ENCODE measurements at regions not wholly inside any gene's neighbourhood (a gene's known extent, or its start where the extent isn't known, plus 50 kb on each side); places are given as distances from the start of the nearest gene placed in this dataset.

DNA sequence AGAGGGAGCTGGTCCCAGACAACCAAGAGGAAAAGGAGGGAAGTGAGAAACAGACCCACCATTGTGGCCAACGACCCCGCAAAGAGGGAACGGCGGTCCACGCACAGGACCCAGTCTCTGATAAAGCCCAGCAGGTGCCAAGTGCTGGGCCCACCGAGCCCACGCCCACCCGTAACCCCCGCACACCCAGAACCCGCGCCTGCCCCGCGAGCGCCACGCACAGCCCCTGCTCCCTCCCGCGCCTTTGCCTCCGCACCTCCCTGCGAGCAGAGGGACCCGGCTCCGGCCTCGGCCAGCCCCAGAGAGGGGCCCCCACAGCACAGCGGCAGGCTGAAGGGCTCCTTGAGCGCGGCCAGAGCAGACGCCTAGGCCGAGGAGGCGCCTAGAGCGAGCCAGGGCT lies 1192.2 kb downstream of the PCDH17 start:
- DNase-seq (ENCODE audit: low read depth): no peak
- no peak overlapping the region for H3K4me3 ChIP-seq (ENCODE audit: low read depth, low read length)

DNA sequence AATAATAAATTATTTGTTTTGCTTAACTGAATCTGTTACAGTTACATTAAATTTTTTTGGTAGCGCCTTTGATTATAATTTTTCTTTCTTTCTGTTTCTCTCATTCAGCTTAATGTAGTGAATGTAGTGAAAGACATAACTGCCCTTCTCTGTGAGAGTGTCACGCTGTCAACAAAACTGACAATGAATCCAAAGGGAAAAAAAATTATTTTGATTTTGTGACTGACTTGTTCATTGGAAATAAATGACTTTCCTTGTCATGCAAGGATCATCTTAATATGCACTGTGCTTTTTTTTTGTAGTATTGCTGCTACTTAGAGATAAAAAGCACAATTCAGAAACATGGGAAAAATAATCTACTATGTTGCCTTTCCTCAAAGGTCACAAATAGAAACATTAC lies 1196.4 kb downstream of the PCDH17 start:
- DNase-seq (ENCODE audit: low read depth): no peak
- no peak overlapping the region for H3K4me3 ChIP-seq (ENCODE audit: low read depth, low read length)

DNA sequence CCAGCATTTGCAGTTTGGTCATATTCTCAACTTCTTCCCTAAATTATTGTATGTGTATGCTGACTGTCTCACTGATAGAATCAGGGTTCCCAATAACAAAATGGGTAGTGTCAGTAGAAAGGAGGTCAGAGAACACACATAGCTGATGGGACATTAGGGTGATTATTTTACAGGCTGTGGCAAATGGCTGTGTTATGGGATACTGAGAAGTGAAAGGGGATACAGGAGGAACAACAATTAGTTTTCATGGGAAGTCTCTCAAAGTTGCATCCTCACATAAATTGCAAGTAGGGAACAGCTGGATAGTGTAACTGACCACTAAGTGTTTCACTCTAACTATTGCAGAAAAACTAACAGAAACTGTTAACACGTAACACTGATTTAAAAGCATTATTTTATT lies 1199.3 kb downstream of the PCDH17 start:
- H3K4me3 ChIP-seq (ENCODE audit: low read depth, low read length): no peak overlapping the region
- no peak for DNase-seq (ENCODE audit: low read depth)

DNA sequence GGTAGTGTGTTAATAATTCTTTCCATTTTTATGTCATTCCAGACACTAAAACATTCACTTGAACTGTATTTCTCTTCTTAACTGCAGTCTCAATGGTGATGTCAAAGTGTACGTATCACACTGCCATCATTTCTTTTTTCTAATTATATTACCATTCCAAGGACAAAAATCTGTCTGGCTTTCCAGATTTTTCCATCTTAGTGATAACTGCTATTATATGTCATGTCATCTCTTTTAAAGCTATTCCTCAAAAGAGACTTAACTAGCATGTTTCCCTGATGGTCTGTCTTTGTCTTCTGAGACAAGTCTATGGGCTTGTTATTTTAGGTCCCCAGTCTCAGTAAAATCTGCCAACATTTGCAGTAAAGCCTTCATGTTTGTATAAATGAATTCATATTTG lies 1207.1 kb downstream of the PCDH17 start:
- no peak for DNase-seq (ENCODE audit: low read depth)
- H3K4me3 ChIP-seq (ENCODE audit: low read depth, low read length): no peak overlapping the region

DNA sequence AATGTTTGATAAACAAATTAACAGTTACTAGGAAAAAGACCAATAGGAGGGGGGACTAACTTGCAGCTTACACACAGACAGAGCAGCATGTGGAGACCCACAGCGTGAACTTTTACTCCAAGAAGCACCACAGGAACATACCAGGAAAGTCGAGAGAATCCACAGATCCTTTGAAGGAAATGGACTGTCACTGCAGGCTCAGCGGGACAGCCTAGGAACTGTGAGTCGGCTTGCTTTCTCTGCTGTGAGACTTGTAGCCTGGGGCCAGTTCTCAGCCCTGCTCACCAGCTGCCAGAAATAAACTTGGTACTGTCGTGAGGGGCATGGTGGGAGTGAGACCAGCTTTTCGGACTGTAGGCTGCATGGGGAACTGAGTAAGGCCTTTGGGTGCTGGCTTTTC lies 1211.5 kb downstream of the PCDH17 start:
- DNase-seq (ENCODE audit: low read depth): no peak
- no peak overlapping the region for H3K4me3 ChIP-seq (ENCODE audit: low read depth, low read length)

DNA sequence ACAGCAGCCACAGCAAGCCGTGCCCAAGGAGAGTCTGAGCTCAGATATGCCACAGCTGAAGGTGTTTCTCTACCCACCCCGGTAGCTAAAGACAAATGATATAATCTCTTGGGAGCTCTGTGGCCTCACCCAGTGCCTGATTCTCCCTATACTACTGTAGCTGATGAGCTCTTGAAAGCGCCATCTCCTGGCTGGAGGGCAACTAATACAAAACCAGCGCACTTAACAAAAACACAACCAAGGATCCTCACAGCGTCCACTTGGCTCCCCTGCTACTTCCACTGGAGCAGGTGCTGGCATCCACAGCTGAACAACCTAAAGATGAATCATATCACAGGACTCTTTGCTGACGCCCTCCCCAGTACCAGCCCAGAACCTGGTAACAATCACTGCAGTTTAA lies 1212.0 kb downstream of the PCDH17 start:
- DNase-seq (ENCODE audit: low read depth): no peak
- no peak overlapping the region for H3K4me3 ChIP-seq (ENCODE audit: low read depth, low read length)

DNA sequence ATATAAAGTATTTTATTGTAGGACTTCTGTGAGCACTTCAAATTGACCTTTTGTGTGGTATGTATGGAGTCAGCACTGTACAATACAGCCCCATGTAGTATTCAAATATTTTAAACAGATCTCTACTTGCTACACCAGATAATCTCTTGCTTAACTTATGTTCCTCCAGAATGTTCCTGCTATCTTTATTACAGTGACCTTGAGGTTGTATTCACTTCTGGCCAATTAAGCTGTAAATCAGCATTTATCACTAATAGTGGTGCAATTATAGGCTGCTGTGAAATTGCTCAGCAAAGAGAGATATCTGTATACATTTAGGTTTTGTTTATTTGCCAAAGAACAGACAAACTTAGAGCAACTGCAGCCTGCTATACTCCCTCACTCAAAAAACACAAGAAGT lies 1218.6 kb downstream of the PCDH17 start:
- DNase-seq (ENCODE audit: low read depth): no peak
- no peak overlapping the region for H3K4me3 ChIP-seq (ENCODE audit: low read depth, low read length)

DNA sequence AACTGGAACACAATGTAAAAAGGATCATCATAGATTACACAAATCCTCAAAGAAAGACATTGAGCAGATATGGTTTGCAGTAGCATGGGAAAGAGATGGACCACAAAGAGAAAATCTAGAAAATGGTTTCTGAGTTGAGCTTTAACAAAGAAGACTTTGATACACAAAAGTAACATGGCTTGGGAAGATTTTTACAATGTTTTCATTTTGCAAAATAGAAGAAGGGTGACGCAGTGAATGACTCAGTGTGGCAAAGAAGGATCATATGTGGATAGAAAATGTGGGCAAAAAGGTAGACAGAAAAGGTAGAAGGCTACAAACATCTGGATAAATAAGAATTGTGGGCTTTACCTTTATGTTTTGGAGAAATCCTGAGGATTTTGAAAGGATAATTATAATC lies 1220.5 kb downstream of the PCDH17 start:
- DNase-seq (ENCODE audit: low read depth): no peak
- H3K4me3 ChIP-seq (ENCODE audit: low read depth, low read length): no peak overlapping the region

DNA sequence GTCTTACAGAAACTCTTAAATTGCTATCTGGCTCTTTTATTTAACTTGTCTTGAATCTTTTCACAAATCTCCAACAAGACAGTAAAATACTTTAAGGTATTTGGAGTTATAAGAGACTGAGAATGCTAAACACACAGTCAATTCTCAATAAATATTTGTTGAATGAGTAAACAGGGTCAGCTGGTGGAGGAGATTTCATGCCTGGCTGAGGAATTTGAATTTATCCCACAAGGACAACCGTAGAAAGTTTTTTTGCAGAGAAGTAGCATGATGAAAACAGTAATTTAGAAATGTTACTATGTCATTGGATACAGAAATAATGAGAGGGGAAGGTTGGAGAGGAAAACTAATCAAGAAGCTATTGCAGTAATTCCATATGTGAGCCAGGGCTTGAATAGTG lies 1223.7 kb downstream of the PCDH17 start:
- DNase-seq (ENCODE audit: low read depth): peak; percentile 9
- H3K4me3 ChIP-seq (ENCODE audit: low read depth, low read length): no peak overlapping the region

DNA sequence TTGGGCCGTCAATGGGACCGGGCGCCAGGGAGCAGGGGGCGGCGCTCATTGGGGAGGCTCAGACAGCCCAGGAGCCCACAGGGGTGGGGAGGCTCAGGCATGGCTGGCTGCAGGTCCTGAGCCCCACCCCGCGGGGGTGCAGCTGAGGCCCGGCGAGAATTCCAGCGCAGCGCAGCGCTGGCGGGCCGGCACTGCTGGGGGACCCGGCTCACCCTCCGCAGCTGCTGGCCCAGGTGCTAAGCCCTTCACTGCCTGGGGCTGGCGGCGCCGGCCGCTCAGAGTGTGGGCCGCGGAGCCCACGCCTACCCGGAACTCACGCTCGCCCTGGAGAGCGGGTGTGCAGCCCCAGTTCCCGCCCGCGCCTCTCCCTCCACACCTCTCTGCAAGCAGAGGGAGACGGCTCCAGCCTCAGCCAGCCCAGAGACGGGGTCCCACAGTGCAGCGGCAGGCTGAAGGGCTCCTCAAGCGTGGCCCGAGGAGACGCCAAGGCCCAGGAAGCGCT lies 1227.4 kb downstream of the PCDH17 start:
- DNase-seq (ENCODE audit: low read depth): no peak
- H3K4me3 ChIP-seq (ENCODE audit: low read depth, low read length): no peak overlapping the region

DNA sequence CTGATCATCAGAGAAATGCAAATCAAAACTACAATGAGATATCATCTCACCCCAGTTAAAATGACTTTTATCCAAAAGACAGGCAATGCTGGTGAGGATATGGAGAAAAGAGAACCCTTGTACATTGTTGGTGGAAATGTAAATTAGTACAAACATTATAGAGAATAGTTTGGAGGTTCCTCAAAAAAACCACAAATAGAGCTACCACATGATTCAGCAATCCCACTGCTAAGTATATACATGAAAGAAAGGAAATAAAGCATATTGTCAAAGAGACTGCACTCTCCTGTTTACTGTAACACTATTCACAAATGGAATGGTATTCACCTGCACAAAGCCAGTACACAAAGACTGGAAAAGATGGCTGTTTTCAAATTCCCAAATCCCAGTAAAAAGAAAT lies 1233.7 kb downstream of the PCDH17 start:
- DNase-seq (ENCODE audit: low read depth): no peak
- H3K4me3 ChIP-seq (ENCODE audit: low read depth, low read length): no peak overlapping the region

DNA sequence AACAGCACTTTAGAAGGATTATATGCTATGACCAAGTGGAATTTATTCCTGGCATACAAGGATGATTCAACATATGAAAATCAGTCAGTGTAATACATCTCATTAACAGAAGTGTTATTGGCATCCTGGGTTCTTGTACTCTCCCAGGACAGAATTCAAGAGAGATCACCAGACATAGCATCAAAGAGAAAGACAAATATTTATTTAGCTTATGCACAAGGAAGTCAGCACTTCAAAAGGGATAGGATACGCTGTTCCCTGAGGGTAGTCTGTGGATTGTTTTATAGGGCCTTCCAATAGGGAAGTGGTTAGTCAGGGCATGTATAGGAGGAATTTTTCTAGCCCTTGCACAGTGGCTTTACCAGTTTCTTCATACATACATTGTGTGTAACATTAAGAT lies 1238.0 kb downstream of the PCDH17 start:
- H3K4me3 ChIP-seq (ENCODE audit: low read depth, low read length): no peak overlapping the region
- DNase-seq (ENCODE audit: low read depth): no peak

DNA sequence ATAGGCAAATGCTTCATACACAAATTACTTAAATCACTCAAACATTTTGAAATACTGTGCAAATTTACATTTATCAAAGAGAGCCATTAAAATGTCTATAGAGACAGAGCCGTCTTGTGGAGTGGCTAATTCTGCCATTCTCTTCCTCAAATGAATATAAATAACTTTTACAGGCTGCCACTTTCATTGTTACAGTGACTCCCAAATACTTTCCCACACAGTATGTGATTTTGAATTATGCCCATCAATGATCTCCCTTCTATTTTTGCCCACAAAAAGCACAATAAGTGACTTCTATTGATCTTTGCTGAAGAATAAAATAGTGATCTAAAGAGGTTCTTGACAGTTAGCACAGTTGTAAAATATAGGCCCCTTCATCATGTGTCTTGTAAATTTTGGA lies 1244.9 kb downstream of the PCDH17 start:
- no peak for DNase-seq (ENCODE audit: low read depth)
- no peak overlapping the region for H3K4me3 ChIP-seq (ENCODE audit: low read depth, low read length)

DNA sequence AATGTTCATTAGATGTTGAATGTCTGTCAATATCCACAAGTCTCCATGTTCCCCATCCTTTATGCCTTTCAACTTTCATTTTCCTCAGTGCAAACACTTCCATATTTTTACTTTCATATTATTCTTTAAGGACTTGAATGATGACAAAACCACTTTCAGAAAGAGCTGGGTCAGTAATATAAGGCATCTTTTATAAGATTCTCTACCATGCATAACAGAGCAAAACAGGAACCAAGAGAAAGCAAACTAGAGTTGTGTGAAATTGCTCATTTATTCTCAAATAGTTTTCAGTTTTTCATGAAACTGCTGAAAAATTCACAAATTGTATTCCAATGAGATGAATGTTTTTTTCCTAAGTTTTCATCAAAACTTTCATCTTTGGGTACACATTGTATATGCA lies 1247.6 kb downstream of the PCDH17 start:
- H3K4me3 ChIP-seq (ENCODE audit: low read depth, low read length): no peak overlapping the region
- DNase-seq (ENCODE audit: low read depth): no peak

DNA sequence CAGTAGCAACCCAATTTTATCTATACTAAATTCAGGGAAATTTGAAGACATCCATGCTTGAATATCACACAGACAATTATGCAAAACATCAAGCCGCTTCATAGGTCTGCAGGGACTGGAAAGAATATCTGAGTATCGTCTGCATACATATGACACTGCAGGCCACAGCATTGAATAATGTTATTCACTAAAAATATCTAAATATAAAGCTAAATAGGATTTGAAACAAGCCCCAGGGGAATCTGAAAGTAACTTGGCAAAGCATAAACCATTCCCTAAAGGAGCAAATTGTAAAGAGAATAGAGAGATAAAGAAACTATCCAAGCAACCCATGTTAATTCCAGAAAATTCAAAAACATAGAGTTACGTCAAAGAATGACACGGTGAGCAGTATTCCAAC lies 1251.0 kb downstream of the PCDH17 start:
- DNase-seq (ENCODE audit: low read depth): no peak

DNA sequence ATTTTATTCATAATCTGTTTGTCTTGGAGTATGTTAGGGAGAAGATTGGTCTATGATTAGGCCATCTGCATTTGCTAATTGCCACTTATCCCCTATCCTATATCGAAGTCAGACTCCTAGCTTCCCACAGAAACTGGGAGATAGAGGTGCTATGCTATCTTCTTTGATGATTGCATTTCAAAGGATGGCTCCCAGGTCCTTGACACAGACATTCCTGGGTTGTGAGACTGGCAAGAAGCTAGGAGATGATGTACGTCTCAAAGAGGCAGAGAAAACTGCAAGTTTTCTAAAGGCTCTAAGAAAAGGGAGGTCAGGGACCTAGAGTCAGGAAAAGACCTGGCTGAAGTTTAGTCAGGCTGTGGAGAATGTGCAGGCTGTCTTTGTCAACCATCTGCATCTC lies 1251.9 kb downstream of the PCDH17 start:
- DNase-seq (ENCODE audit: low read depth): no peak
- no peak overlapping the region for H3K4me3 ChIP-seq (ENCODE audit: low read depth, low read length)

More for the DNA sequence above, 1251.0 kb downstream of the PCDH17 start:
- H3K4me3 ChIP-seq (ENCODE audit: low read depth, low read length): no peak overlapping the region

DNA sequence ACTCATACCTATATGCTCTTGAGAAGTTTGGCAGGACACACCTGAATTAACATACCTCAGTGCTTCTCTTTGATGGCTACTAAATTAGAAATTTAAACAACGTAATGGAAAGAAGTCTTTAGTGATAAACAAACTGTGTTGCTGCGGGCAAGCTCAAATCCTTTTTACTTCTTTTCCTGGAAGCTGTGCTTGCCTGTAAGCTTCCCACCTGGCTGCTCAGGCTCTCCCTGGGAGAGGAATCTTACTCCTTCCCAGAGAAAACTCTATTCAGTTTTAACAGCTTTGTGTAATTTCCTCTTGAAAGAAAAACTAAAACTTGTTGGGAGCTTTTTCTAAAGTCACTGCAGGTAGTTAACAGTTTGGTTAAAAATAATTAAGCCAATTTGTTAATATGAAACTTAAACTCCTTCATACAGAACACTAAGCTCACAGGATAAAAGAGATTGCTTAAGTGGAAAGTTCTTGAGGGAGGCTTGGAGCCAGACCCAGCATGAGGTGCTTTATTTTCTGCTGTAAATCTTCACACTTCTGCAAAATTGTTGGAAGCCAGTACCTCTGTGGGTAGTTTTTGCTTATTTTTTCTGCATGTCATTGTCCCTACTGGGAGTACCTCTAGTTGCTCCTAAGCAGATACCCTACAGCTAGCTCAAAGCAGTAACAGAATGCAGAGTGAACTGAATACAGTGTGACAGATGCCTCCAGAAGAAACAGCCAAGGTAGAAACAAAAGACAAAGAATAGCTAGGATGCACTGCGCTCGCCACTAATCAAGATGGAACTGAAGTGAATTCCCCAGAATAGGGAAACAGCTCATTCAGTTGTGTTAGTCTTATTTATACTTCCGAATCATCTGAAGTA lies 1253.0 kb downstream of the PCDH17 start:
- DNase-seq (ENCODE audit: low read depth): no peak
- H3K4me3 ChIP-seq (ENCODE audit: low read depth, low read length): no peak overlapping the region

DNA sequence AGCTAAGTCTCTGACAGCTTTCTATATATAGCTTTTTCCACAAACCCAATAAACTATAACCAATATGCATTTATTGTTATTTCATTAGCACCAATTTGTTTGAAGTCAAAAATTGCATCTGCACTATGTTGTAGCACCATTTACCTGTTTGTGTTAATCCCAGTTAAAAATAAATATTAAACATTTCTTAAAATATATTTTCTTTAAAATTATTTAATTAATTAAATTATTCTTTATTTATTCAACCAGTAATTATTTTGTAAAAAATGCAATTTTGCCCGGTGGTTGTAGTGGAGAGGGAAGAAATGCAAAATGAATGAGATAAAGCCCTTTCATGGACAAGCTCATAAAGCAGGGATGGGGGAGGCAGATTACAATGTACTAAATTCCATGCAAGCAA lies 1257.9 kb downstream of the PCDH17 start:
- DNase-seq (ENCODE audit: low read depth): no peak
- no peak overlapping the region for H3K4me3 ChIP-seq (ENCODE audit: low read depth, low read length)

DNA sequence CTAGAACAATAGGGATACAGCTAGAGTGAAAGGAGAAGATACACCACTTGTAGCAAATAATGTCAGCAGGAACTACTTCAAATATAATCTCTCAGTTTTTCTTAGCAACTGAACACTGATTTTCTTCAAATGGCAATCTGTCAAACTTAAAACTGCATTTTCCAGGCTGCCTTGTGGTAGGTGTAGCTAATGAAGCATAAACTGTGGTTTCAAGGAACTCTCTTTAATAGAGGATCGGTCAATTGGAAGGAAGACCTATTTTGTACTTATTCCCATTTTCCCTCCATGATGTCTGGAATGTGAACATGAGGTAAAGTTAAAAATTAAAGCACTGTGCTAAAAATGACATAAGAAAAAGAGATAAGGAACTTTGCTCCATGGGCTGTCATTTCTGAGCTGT lies 1261.9 kb downstream of the PCDH17 start:
- DNase-seq (ENCODE audit: low read depth): no peak
- no peak overlapping the region for H3K4me3 ChIP-seq (ENCODE audit: low read depth, low read length)

DNA sequence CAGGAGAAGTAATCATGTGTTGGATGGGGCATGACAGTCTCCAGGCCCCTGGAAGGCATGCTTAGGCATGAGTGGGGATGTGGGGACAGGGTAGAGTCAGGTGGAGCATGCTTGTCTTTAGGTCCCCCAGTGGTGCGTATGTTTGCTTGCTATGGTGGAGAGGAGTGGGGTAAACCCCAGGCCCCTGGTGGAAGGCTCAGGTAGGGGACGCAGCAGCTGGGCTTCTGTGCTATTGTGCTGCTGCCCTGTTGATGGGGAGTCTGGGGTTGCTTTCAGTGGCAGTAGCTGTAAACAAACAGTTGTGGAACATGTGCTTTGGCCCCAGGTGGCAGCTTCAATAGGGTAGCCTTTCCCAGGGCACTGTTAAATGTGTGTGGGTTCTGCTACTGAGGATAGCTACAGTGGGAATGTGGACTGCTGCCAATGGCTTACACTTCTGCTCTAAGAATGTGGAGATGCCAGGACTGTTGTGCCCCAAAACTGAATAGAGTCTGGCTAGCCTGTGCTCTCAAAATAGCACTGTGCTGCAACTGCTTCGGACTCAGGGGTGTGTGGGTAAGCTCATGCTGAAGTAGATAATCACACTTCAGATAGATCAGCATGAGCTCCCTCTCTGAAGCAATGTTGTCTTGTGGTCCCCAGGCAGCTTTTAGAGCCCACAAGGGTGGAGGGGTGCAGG lies 1257.3 kb downstream of the DIAPH3 start:
- H3K4me3 ChIP-seq (ENCODE audit: low read depth, low read length): no peak overlapping the region
- DNase-seq (ENCODE audit: low read depth): no peak

DNA sequence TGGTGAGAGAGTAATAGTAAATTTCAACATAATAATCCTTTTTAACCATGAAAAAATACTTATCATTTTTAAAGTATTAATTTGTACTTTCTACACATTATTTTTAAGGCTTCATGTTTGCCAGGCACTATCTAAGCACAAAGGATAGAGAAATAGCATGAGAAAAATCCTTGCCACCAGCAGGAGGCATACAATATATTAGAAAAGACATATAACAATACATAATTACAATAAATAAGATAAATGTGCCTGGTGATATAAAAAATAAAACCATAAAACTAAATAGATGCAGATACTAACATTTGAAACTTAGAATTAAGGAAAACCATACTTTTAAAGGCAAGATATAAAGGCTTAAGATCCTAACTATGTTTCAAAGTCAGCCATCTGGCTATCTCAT lies 1256.4 kb downstream of the DIAPH3 start:
- no peak for DNase-seq (ENCODE audit: low read depth)
- H3K4me3 ChIP-seq (ENCODE audit: low read depth, low read length): no peak overlapping the region
